GM12878 (cell line): ENCODE measurements at regions not wholly inside any gene's neighbourhood (a gene's known extent, or its start where the extent isn't known, plus 50 kb on each side); places are given as distances from the start of the nearest gene placed in this dataset.

Source experiments
- ESRRA ChIP-seq: IDR thresholded peaks from 2 replicates; pipeline ENCODE4 v1.6.1; 2012; ENCODE audit warnings: mild to moderate bottlenecking, low read length, improper control_type of control experiment
- EZH2 ChIP-seq: IDR thresholded peaks from 2 replicates; pipeline ENCODE4 v1.6.1; 2012; ENCODE audit warnings: low read depth, mild to moderate bottlenecking, control low read depth, inconsistent platforms, low read length, borderline replicate concordance; ENCODE audit not compliant: control insufficient read depth
- JUND ChIP-seq: IDR thresholded peaks from 2 replicates; pipeline ENCODE4 v1.6.1; 2012; ENCODE audit warnings: low read depth, mild to moderate bottlenecking, low read length, improper control_type of control experiment, moderate library complexity
- POLR2AphosphoS5 ChIP-seq: IDR thresholded peaks from 2 replicates; pipeline ENCODE4 v1.6.1; 2011; ENCODE audit warnings: mild to moderate bottlenecking, low read length, inconsistent platforms
- RAD51 ChIP-seq: fragments of 450-650 bp; IDR thresholded peaks from 2 replicates; pipeline ENCODE4 v1.6.1; 2016; ENCODE audit warnings: moderate library complexity, mild to moderate bottlenecking, inconsistent platforms
- RELA ChIP-seq: fragments of 450-650 bp; IDR thresholded peaks from 2 replicates; pipeline ENCODE4 v1.8.0; 2014; ENCODE audit warnings: borderline replicate concordance; ENCODE audit not compliant: partially characterized antibody
- RFX5 ChIP-seq: IDR thresholded peaks from 2 replicates; pipeline ENCODE4 v1.6.1; 2011; ENCODE audit warnings: low read depth, low read length, improper control_type of control experiment
- SIX5 ChIP-seq: IDR thresholded peaks from 2 replicates; pipeline ENCODE4 v1.6.1; 2011; ENCODE audit warnings: mild to moderate bottlenecking, low read depth, low read length, moderate library complexity; ENCODE audit not compliant: severe bottlenecking
- SMC3 ChIP-seq: IDR thresholded peaks from 2 replicates; pipeline ENCODE4 v1.6.1; 2011; ENCODE audit warnings: low read length, improper control_type of control experiment, borderline replicate concordance
- SUZ12 ChIP-seq: fragments of 200-600 bp; sonication (generic); IDR thresholded peaks from one replicate; pipeline ENCODE4 v1.6.1; 2018; ENCODE audit warnings: antibody characterized with exemption, mild to moderate bottlenecking; ENCODE audit not compliant: unreplicated experiment
- ZBED1 ChIP-seq: IDR thresholded peaks from 2 replicates; pipeline ENCODE4 v1.6.1; 2016; ENCODE audit warnings: borderline replicate concordance
- TF ChIP-seq, protein P1 (sequence below), 3 experiments: IDR thresholded peaks in 2 of 3; conservative IDR thresholded peaks in 1 of 3; 2 replicates each; pipeline ENCODE4 v1.5.1; 2011; ENCODE audit warnings: low read depth in 3 of 3, low read length in 3 of 3, mild to moderate bottlenecking in 3 of 3, control low read depth in 2 of 3, moderate library complexity in 2 of 3, inconsistent platforms in 1 of 3, mixed read lengths in 1 of 3; ENCODE audit not compliant: control insufficient read depth in 2 of 3, insufficient read depth in 1 of 3; ENCODE audit errors: extremely low read depth in 1 of 3
- TF ChIP-seq, protein P2 (sequence below): fragments of 450-650 bp; IDR thresholded peaks from 2 replicates; pipeline ENCODE4 v1.6.1; 2016; ENCODE audit warnings: mild to moderate bottlenecking
- TF ChIP-seq, protein P3 (sequence below): fragments of 150-350 bp; IDR thresholded peaks from 2 replicates; pipeline ENCODE4 v1.6.1; 2016; ENCODE audit warnings: low read depth, low read length

DNA sequence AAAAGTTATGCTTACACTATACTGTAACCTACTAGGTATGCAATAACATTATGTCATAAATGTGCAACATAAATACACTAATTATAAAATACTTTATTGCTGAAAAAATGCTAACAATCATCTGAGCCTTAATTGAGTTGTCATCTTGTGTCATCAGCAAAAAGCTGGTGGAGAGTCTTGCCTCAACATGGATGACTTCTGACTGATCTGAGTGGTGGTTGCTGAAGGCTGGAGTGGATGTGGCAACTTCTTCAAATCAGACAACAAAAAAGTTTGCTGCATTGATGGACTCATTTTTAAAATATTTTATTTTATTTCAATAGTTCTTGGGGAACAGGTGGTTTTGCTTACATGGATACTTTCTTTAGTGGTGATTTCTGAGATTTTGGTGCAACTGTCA is 93.9 kb upstream of the AMN1 start:
- TF ChIP-seq RAD51 (no peak), ESRRA (no peak), EZH2 (no peak), SMC3 (no peak), RELA (no peak), SIX5 (no peak), JUND (no peak), SUZ12 (no peak), POLR2AphosphoS5 (no peak), ZBED1 (no peak), RFX5 (no peak)
- TF ChIP-seq, protein P1, sequence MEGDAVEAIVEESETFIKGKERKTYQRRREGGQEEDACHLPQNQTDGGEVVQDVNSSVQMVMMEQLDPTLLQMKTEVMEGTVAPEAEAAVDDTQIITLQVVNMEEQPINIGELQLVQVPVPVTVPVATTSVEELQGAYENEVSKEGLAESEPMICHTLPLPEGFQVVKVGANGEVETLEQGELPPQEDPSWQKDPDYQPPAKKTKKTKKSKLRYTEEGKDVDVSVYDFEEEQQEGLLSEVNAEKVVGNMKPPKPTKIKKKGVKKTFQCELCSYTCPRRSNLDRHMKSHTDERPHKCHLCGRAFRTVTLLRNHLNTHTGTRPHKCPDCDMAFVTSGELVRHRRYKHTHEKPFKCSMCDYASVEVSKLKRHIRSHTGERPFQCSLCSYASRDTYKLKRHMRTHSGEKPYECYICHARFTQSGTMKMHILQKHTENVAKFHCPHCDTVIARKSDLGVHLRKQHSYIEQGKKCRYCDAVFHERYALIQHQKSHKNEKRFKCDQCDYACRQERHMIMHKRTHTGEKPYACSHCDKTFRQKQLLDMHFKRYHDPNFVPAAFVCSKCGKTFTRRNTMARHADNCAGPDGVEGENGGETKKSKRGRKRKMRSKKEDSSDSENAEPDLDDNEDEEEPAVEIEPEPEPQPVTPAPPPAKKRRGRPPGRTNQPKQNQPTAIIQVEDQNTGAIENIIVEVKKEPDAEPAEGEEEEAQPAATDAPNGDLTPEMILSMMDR (IDR thresholded peaks at IDR 0.05 in 2 of 3, conservative IDR thresholded peaks at IDR 0.05 in 1 of 3; ENCODE audit: control insufficient read depth in 2 of 3, extremely low read depth in 1 of 3, insufficient read depth in 1 of 3, low read depth in 3 of 3, low read length in 3 of 3): no peak
- TF ChIP-seq, protein P2, sequence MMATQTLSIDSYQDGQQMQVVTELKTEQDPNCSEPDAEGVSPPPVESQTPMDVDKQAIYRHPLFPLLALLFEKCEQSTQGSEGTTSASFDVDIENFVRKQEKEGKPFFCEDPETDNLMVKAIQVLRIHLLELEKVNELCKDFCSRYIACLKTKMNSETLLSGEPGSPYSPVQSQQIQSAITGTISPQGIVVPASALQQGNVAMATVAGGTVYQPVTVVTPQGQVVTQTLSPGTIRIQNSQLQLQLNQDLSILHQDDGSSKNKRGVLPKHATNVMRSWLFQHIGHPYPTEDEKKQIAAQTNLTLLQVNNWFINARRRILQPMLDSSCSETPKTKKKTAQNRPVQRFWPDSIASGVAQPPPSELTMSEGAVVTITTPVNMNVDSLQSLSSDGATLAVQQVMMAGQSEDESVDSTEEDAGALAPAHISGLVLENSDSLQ: no peak
- TF ChIP-seq, protein P3, sequence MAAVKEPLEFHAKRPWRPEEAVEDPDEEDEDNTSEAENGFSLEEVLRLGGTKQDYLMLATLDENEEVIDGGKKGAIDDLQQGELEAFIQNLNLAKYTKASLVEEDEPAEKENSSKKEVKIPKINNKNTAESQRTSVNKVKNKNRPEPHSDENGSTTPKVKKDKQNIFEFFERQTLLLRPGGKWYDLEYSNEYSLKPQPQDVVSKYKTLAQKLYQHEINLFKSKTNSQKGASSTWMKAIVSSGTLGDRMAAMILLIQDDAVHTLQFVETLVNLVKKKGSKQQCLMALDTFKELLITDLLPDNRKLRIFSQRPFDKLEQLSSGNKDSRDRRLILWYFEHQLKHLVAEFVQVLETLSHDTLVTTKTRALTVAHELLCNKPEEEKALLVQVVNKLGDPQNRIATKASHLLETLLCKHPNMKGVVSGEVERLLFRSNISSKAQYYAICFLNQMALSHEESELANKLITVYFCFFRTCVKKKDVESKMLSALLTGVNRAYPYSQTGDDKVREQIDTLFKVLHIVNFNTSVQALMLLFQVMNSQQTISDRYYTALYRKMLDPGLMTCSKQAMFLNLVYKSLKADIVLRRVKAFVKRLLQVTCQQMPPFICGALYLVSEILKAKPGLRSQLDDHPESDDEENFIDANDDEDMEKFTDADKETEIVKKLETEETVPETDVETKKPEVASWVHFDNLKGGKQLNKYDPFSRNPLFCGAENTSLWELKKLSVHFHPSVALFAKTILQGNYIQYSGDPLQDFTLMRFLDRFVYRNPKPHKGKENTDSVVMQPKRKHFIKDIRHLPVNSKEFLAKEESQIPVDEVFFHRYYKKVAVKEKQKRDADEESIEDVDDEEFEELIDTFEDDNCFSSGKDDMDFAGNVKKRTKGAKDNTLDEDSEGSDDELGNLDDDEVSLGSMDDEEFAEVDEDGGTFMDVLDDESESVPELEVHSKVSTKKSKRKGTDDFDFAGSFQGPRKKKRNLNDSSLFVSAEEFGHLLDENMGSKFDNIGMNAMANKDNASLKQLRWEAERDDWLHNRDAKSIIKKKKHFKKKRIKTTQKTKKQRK: no peak
